HG03196 (cell line): ENCODE measurements at regions not wholly inside any gene's neighbourhood (a gene's known extent, or its start where the extent isn't known, plus 50 kb on each side); places are given as distances from the start of the nearest gene placed in this dataset.
"Not testable (repeated sequence)": the region's sequence is repeated elsewhere in the genome, so short reads cannot be mapped to it uniquely, and the experiment has no call there.

Experiments
- ATAC-seq: cut with Tn5 transposase; IDR thresholded peaks from one replicate; pipeline ENCODE4 v1.9.1; 2021; ENCODE audit not compliant: unreplicated experiment

- ATAC-seq, result peak; percentile 51
These were observed 303.7 kb upstream of the PAPPA start for GRCh38 chr9:115849679-115850412.

DNA sequence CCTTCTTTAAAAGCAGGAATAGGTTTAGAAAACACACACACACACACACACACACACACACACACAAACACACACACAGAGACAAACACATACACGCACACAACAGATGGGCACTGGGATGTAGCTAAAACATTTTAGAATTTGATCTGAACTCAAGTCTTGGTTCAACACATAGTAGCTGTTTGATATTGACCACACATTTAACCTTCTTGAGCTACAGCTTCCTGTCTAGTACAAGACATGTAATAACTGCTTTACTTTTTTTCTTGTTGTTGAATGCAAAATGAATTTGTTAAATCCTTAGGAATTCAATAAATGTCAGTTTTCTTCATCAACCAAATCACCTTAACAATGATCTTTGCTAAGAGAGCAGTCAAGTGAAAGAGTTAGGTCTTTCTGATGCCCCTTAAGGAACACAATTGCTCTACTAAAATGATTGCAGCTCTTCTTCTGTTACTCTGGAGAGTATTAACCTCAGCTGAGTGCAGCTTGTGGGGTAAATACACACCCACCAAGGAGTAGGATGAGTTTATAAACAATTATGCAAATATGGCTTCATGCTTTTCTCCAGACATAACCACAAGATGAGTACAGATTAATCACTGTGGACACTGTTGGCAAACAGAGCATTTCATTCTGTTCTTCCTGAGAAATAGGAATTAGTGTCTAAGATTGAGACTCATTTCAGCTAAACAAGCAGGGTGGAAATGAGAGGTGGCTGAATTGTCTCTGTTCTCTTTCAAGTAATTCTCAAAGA lies 302.9 kb upstream of the PAPPA start:
- no peak for ATAC-seq

DNA sequence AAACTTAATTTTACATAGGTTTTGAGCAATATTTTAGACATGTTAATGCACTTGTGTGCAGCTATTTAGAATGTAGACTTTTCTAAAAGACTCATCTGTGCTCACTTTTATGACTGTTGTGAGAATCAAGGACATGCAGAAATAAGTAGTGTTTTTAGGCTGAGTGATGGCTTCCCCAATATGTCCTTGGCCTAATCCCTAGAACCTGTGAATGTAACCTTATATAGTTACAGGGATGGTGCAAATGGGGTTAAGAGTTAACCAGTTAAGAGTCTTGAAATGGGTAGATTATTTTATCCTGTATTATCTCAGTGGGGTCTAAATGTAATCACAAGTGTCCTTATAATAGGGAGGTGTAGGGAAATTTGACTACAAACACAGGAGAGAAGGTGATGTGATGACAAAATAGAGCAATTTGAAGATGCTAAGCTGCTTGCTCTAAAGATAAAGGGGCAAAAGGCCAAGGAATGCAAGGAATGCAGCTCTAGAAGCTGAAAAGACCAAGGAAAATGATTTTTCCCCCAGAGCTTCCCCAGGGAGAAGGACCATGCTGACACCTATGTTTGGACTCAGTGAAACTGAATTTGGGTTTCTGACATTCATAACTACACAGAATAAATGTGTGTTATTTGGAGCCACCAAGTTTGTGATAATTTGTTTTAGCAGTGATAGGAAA lies 298.0 kb upstream of the PAPPA start:
- no peak for ATAC-seq

DNA sequence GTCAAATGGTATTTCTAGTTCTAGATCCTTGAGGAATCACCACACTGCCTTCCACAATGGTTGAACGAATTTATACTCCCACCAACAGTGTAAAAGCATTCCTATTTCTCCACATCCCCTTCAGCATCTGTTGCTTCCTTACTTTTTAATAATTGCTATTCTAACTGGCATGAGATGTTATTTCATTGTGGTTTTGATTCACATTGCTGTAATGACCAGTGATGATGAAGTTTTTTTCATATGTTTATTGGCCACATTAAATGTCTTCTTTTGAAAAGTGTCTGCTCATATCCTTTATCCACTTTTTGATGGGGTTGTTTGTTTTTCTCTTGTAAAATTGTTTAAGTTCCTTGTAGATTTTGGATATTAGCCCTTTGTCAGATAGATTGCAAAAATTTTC lies 295.2 kb upstream of the PAPPA start:
- ATAC-seq, result not testable (repeated sequence)

DNA sequence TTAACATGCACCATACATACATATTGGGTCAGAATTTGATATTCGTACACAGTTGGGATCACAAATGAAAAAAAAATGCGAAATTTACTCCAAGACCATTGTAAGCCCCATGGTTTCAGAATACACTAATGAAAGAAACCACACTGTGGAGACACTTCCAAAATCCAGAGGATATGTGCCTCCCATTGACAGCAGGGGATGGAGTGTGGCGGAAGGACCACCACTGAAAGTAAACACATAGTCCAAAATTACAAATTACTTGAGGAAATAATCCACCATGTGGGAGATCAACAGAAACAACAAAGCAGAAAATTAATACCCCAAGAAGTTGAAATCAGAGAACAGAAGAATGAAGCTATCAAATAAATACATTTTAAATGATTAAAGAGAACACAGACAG lies 291.6 kb upstream of the PAPPA start:
- ATAC-seq, result no peak

- ATAC-seq, result no peak
These were observed 289.0 kb upstream of the PAPPA start for GRCh38 chr9:115864581-115864980.

- ATAC-seq, result no peak
These were observed 286.3 kb upstream of the PAPPA start for GRCh38 chr9:115867326-115867725.

DNA sequence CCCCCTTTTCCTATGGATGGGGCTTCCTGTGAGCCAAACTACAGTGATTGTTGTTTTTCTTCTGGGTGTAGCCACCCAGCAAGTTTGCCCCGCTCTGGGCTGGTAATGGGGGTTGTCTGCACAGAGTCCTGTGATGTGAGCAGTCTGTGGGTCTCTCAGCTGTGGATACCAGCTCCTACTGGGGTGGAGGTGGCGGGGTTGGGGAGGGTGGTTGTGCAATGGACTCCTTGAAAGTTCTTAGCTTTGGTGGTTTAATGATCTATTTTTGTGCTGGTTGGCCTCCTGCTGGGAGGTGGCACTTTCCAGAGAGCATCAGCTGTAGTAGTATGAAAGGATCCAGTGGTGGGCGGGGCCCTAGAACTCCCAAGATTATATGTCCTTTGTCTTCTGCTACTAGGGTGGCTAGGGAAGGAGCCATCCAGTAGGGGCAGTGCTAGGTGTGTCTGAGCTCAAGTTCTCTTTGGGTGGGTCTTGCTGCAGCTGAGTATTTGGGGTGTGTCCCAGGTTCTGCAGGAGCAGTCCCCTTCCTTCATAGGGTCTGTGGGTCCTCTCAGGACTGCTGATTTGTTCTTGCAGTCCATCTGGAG lies 275.6 kb upstream of the PAPPA start:
- ATAC-seq, result no peak

GRCh38 chr9:115879451-115879850 lies 274.1 kb upstream of the PAPPA start:
- no peak for ATAC-seq

- no peak for ATAC-seq
These were observed 273.2 kb upstream of the PAPPA start for GRCh38 chr9:115880221-115880885.

GRCh38 chr9:115882911-115883310 lies 270.7 kb upstream of the PAPPA start:
- no peak for ATAC-seq

- ATAC-seq, result no peak
These were observed 269.9 kb upstream of the PAPPA start for GRCh38 chr9:115883467-115884329.

- no peak for ATAC-seq
These were observed 268.7 kb upstream of the PAPPA start for GRCh38 chr9:115884846-115885245.

DNA sequence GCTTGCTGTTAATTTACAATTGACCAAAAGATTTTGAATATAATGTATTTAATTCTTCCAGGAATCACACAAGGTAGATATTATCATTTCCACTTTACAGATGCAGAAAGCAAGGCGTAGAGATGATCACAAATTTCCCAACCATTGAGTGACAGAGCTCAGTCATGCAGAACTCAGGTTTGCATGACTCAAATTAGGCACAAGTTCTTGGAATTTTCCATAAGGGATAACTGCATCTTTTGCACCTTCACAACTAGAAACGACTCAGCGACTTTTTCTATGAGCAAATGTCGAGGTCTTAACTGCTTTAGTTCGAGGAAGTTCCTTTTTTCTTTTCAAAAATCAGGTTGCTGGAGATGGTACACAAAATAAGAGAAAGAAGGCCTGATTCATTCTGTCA lies 265.5 kb upstream of the PAPPA start:
- no peak for ATAC-seq

DNA sequence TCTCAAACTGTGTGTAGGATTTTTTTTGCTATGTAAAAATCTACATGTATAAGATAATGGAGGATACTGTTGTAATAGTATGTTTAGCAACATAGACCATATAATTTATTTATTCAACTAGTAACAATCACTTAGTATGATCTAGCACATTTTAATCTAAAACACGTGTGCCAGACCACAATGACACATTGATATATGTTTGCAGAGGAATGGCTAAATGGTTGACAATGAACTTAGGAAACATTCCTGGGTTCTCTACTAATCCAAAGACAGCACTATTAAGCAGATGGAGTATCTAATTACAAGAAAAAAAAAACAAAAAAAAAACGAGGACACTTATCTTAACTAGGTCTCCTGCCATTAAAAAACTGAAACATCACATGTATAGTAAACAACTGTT lies 261.7 kb upstream of the PAPPA start:
- ATAC-seq, result no peak

- ATAC-seq, result not testable (repeated sequence)
These were observed 255.1 kb upstream of the PAPPA start for GRCh38 chr9:115898478-115898877.

GRCh38 chr9:115900698-115901097 lies 252.9 kb upstream of the PAPPA start:
- ATAC-seq, result no peak

- no peak for ATAC-seq
These were observed 242.6 kb upstream of the PAPPA start for GRCh38 chr9:115910959-115911358.

- ATAC-seq, result no peak
These were observed 241.5 kb upstream of the PAPPA start for GRCh38 chr9:115912086-115912485.

GRCh38 chr9:115913696-115914095 lies 239.9 kb upstream of the PAPPA start:
- ATAC-seq, result no peak
